ENCODE measurements at regions not wholly inside any gene's neighbourhood (a gene's known extent, or its start where the extent isn't known, plus 50 kb on each side); places are given as distances from the start of the nearest gene placed in this dataset.

- TF ChIP-seq, protein P1, sequence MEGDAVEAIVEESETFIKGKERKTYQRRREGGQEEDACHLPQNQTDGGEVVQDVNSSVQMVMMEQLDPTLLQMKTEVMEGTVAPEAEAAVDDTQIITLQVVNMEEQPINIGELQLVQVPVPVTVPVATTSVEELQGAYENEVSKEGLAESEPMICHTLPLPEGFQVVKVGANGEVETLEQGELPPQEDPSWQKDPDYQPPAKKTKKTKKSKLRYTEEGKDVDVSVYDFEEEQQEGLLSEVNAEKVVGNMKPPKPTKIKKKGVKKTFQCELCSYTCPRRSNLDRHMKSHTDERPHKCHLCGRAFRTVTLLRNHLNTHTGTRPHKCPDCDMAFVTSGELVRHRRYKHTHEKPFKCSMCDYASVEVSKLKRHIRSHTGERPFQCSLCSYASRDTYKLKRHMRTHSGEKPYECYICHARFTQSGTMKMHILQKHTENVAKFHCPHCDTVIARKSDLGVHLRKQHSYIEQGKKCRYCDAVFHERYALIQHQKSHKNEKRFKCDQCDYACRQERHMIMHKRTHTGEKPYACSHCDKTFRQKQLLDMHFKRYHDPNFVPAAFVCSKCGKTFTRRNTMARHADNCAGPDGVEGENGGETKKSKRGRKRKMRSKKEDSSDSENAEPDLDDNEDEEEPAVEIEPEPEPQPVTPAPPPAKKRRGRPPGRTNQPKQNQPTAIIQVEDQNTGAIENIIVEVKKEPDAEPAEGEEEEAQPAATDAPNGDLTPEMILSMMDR (IDR thresholded peaks at IDR 0.05 in 2 of 3, conservative IDR thresholded peaks at IDR 0.05 in 1 of 3; ENCODE audit: control insufficient read depth in 2 of 3, extremely low read depth in 1 of 3, insufficient read depth in 1 of 3, low read depth in 3 of 3, low read length in 3 of 3), result no peak
- no peak for TF ChIP-seq SIN3A (IDR thresholded peaks at IDR 0.05; ENCODE audit: low read depth, low read length)
- no peak for TF ChIP-seq CEBPB (IDR thresholded peaks at IDR 0.05; ENCODE audit: borderline replicate concordance in 1 of 2, low read depth in 2 of 2, low read length in 2 of 2)
- TF ChIP-seq SUZ12 (IDR thresholded peaks at IDR 0.05; ENCODE audit: unreplicated experiment), result no peak
- no peak for TF ChIP-seq EZH2 (IDR thresholded peaks at IDR 0.05; ENCODE audit: borderline replicate concordance, control insufficient read depth, low read depth, low read length)
- no peak for TF ChIP-seq ATF3 (IDR thresholded peaks at IDR 0.05; ENCODE audit: borderline replicate concordance, extremely low read depth, low read depth, low read length)
- TF ChIP-seq KAT2A (conservative IDR thresholded peaks at IDR 0.05; ENCODE audit: control insufficient read depth, low read depth, low read length), result no peak
- no peak for TF ChIP-seq TARDBP (IDR thresholded peaks at IDR 0.05; ENCODE audit: borderline replicate concordance)
- TF ChIP-seq ASH2L (IDR thresholded peaks at IDR 0.05; ENCODE audit: borderline replicate concordance, low read depth), result no peak
- TF ChIP-seq USF2 (IDR thresholded peaks at IDR 0.05; ENCODE audit: borderline replicate concordance, low read depth, low read length), result no peak
- TF ChIP-seq ZNF384 (IDR thresholded peaks at IDR 0.05; ENCODE audit: borderline replicate concordance, low read depth, low read length), result no peak
- TF ChIP-seq POLR2A (IDR thresholded peaks at IDR 0.05; ENCODE audit: low read depth, low read length), result no peak
Measured at GRCh38 chr5:110209401-110209800, 517.1 kb downstream of the TMEM232 start.

All from GM12878 (cell line).